GM23338 (cell line): ENCODE measurements at regions not wholly inside any gene's neighbourhood (a gene's known extent, or its start where the extent isn't known, plus 50 kb on each side); places are given as distances from the start of the nearest gene placed in this dataset.

ENCODE experiments used
- ATAC-seq: fragments of 200-7000 bp; cut with Tn5 transposase; 3 replicates; pipeline ENCODE4 v1.9.1; 2020
- DNase-seq: peaks from one replicate; pipeline ENCODE4 v3.0.0-alpha.2; 2015; ENCODE audit warnings: low spot score
- H2AFZ ChIP-seq: fragments of 200-600 bp; sonication (generic); 2 replicates; pipeline ENCODE4 v1.8.0; 2016; ENCODE audit warnings: antibody characterized with exemption, mild to moderate bottlenecking, moderate library complexity
- H3F3A ChIP-seq: fragments of 200-600 bp; sonication (generic); replicated peaks from 2 replicates; pipeline ENCODE4 v1.8.0; 2017; ENCODE audit warnings: antibody characterized with exemption, mixed run types, low read depth
- H3K27ac ChIP-seq: fragments of 200-600 bp; sonication (generic); 2 replicates; pipeline ENCODE4 v1.6.1; 2016; ENCODE audit warnings: low read depth
- H3K27me3 ChIP-seq: fragments of 200-600 bp; sonication (generic); 2 replicates; pipeline ENCODE4 v1.8.0; 2016; ENCODE audit warnings: mild to moderate bottlenecking, mixed run types, moderate library complexity; ENCODE audit not compliant: insufficient read depth
- H3K36me3 ChIP-seq: fragments of 200-600 bp; sonication (generic); 2 replicates; pipeline ENCODE4 v1.8.0; 2016; ENCODE audit warnings: mild to moderate bottlenecking; ENCODE audit not compliant: insufficient read depth
- H3K4me1 ChIP-seq: fragments of 200-600 bp; sonication (generic); 2 replicates; pipeline ENCODE4 v1.8.0; 2016; ENCODE audit warnings: mild to moderate bottlenecking, moderate library complexity; ENCODE audit not compliant: insufficient read depth
- H3K4me2 ChIP-seq: fragments of 200-600 bp; sonication (generic); 2 replicates; pipeline ENCODE4 v1.7.1; 2017; ENCODE audit warnings: mixed run types
- H3K4me3 ChIP-seq: fragments of 200-600 bp; sonication (generic); 2 replicates; pipeline ENCODE4 v1.6.1; 2016; ENCODE audit warnings: mixed run types
- H3K79me2 ChIP-seq: fragments of 200-600 bp; sonication (generic); replicated peaks from 2 replicates; pipeline ENCODE4 v1.8.0; 2017; ENCODE audit warnings: mild to moderate bottlenecking; ENCODE audit not compliant: insufficient read depth
- H3K9me2 ChIP-seq: fragments of 200-600 bp; sonication (generic); 2 replicates; pipeline ENCODE4 v1.8.0; 2017; ENCODE audit not compliant: insufficient read depth
- H4K20me1 ChIP-seq: fragments of 200-600 bp; sonication (generic); replicated peaks from 2 replicates; pipeline ENCODE4 v1.8.0; 2017; ENCODE audit warnings: mild to moderate bottlenecking; ENCODE audit not compliant: insufficient read depth
- H3K27ac Mint-ChIP-seq: 2 replicates; pipeline ENCODE4 v1.8.0; 2020; ENCODE audit warnings: inconsistent platforms, mild to moderate bottlenecking, moderate library complexity, mixed read lengths
- H3K27me3 Mint-ChIP-seq: 3 replicates; pipeline ENCODE4 v1.8.0; 2022; ENCODE audit warnings: low read depth, mild to moderate bottlenecking, moderate library complexity, mixed read lengths, inconsistent platforms; ENCODE audit not compliant: insufficient read depth, poor library complexity
- H3K36me3 Mint-ChIP-seq: 3 replicates; pipeline ENCODE4 v1.8.0; 2021; ENCODE audit warnings: low read depth, mild to moderate bottlenecking, inconsistent platforms, moderate library complexity, mixed read lengths
- H3K4me1 Mint-ChIP-seq: 3 replicates; pipeline ENCODE4 v1.8.0; 2020; ENCODE audit warnings: mild to moderate bottlenecking, inconsistent platforms, mixed read lengths
- H3K4me3 Mint-ChIP-seq: 3 replicates; pipeline ENCODE4 v1.8.0; 2021; ENCODE audit warnings: moderate library complexity, mild to moderate bottlenecking, inconsistent platforms, mixed read lengths
- H3K9me3 Mint-ChIP-seq: 3 replicates; pipeline ENCODE4 v1.8.0; 2020; ENCODE audit warnings: moderate library complexity, mild to moderate bottlenecking, inconsistent platforms, mixed read lengths
- EZH2phosphoT487 ChIP-seq: fragments of 200-600 bp; sonication (generic); IDR thresholded peaks from one replicate; pipeline ENCODE4 v1.8.1; 2018; ENCODE audit warnings: antibody characterized with exemption; ENCODE audit not compliant: unreplicated experiment
- STAT1 ChIP-seq: IDR thresholded peaks from one replicate; pipeline ENCODE4 v1.6.1; 2016; ENCODE audit warnings: antibody characterized with exemption; ENCODE audit not compliant: unreplicated experiment
- ZNF331 ChIP-seq: fragments of 250-450 bp; sonication (Bioruptor Pico); IDR thresholded peaks from 2 replicates; pipeline ENCODE4 v1.5.0; 2020; ENCODE audit warnings: low read depth, mild to moderate bottlenecking, moderate library complexity
- TF ChIP-seq, protein P1 (sequence below): IDR thresholded peaks from one replicate; pipeline ENCODE4 v1.6.1; 2018; ENCODE audit warnings: antibody characterized with exemption; ENCODE audit not compliant: unreplicated experiment
- TF ChIP-seq, protein P2 (sequence below): fragments of 250-450 bp; sonication (Bioruptor Pico); IDR thresholded peaks from 2 replicates; pipeline ENCODE4 v1.5.0; 2020; ENCODE audit warnings: mild to moderate bottlenecking, moderate library complexity

DNA sequence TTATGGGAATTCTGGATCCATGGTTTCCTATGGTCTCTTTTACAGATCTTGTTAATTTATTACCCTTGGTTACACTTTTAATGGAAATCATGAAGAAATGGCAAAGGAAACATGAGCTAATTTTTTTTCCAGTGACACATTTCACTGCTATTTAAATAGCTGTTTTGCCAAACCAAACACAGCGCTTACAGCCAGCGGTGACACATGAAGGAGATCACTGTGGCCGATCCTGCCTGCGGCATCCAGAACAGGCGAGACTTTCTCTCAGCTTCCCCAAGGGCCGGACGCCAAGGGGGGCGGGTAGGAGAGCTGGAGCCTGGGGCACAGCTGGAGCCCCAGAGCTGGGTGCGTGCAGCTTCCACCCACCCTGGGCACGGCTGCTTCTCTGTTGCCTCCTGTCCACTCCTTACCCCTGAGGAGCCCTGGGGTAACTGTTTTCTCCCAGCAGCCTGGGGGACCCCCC lies 81.4 kb upstream of the PKDCC start (continued):
- no peak for TF ChIP-seq ZNF331 (CRISPR knock-in tag)
- TF ChIP-seq, protein P1, sequence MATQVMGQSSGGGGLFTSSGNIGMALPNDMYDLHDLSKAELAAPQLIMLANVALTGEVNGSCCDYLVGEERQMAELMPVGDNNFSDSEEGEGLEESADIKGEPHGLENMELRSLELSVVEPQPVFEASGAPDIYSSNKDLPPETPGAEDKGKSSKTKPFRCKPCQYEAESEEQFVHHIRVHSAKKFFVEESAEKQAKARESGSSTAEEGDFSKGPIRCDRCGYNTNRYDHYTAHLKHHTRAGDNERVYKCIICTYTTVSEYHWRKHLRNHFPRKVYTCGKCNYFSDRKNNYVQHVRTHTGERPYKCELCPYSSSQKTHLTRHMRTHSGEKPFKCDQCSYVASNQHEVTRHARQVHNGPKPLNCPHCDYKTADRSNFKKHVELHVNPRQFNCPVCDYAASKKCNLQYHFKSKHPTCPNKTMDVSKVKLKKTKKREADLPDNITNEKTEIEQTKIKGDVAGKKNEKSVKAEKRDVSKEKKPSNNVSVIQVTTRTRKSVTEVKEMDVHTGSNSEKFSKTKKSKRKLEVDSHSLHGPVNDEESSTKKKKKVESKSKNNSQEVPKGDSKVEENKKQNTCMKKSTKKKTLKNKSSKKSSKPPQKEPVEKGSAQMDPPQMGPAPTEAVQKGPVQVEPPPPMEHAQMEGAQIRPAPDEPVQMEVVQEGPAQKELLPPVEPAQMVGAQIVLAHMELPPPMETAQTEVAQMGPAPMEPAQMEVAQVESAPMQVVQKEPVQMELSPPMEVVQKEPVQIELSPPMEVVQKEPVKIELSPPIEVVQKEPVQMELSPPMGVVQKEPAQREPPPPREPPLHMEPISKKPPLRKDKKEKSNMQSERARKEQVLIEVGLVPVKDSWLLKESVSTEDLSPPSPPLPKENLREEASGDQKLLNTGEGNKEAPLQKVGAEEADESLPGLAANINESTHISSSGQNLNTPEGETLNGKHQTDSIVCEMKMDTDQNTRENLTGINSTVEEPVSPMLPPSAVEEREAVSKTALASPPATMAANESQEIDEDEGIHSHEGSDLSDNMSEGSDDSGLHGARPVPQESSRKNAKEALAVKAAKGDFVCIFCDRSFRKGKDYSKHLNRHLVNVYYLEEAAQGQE = no peak

DNA sequence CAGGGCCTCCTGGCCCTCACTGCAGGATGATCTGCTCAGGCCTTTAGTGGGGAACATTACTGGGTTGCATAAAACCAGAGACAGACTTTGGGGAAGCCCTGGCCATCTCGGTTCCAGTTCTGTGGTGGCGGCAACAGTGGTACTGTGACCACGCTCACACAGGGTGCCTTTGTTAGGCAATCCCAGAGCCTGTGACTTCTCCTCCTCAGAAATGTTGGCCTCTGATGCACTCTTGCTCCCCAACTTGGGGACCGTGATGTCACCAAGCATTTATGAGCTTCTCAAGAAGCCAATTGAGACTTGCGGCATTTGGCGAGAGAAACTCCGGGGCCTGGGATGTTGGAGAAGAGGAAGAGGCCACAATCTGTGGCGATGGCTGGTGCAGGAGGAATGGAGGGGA lies 80.9 kb upstream of the PKDCC start:
- H2AFZ ChIP-seq = no peak overlapping the region
- Mint-ChIP-seq H3K36me3 (no peaks in the 10 kb centered on the region), H3K4me1 (peaks cover 53% of the 10 kb centered on the region), H3K9me3 (no peaks in the 10 kb centered on the region; the same call in 2 of the 3 replicates), H3K27me3 (peaks cover 11% of the 10 kb centered on the region), H3K4me3 (no peak overlapping the region), H3K27ac (no peak overlapping the region)
- H3F3A ChIP-seq = no peaks in the 10 kb centered on the region
- no peaks in the 10 kb centered on the region for H4K20me1 ChIP-seq
- no peaks in the 10 kb centered on the region for H3K9me2 ChIP-seq
- H3K27ac ChIP-seq = no peak overlapping the region
- no peak for ATAC-seq
- H3K4me1 ChIP-seq = peaks cover 32% of the 10 kb centered on the region
- no peaks in the 10 kb centered on the region for H3K79me2 ChIP-seq
- no peak overlapping the region for H3K4me3 ChIP-seq
- DNase-seq = no peak
- TF ChIP-seq, protein P2, sequence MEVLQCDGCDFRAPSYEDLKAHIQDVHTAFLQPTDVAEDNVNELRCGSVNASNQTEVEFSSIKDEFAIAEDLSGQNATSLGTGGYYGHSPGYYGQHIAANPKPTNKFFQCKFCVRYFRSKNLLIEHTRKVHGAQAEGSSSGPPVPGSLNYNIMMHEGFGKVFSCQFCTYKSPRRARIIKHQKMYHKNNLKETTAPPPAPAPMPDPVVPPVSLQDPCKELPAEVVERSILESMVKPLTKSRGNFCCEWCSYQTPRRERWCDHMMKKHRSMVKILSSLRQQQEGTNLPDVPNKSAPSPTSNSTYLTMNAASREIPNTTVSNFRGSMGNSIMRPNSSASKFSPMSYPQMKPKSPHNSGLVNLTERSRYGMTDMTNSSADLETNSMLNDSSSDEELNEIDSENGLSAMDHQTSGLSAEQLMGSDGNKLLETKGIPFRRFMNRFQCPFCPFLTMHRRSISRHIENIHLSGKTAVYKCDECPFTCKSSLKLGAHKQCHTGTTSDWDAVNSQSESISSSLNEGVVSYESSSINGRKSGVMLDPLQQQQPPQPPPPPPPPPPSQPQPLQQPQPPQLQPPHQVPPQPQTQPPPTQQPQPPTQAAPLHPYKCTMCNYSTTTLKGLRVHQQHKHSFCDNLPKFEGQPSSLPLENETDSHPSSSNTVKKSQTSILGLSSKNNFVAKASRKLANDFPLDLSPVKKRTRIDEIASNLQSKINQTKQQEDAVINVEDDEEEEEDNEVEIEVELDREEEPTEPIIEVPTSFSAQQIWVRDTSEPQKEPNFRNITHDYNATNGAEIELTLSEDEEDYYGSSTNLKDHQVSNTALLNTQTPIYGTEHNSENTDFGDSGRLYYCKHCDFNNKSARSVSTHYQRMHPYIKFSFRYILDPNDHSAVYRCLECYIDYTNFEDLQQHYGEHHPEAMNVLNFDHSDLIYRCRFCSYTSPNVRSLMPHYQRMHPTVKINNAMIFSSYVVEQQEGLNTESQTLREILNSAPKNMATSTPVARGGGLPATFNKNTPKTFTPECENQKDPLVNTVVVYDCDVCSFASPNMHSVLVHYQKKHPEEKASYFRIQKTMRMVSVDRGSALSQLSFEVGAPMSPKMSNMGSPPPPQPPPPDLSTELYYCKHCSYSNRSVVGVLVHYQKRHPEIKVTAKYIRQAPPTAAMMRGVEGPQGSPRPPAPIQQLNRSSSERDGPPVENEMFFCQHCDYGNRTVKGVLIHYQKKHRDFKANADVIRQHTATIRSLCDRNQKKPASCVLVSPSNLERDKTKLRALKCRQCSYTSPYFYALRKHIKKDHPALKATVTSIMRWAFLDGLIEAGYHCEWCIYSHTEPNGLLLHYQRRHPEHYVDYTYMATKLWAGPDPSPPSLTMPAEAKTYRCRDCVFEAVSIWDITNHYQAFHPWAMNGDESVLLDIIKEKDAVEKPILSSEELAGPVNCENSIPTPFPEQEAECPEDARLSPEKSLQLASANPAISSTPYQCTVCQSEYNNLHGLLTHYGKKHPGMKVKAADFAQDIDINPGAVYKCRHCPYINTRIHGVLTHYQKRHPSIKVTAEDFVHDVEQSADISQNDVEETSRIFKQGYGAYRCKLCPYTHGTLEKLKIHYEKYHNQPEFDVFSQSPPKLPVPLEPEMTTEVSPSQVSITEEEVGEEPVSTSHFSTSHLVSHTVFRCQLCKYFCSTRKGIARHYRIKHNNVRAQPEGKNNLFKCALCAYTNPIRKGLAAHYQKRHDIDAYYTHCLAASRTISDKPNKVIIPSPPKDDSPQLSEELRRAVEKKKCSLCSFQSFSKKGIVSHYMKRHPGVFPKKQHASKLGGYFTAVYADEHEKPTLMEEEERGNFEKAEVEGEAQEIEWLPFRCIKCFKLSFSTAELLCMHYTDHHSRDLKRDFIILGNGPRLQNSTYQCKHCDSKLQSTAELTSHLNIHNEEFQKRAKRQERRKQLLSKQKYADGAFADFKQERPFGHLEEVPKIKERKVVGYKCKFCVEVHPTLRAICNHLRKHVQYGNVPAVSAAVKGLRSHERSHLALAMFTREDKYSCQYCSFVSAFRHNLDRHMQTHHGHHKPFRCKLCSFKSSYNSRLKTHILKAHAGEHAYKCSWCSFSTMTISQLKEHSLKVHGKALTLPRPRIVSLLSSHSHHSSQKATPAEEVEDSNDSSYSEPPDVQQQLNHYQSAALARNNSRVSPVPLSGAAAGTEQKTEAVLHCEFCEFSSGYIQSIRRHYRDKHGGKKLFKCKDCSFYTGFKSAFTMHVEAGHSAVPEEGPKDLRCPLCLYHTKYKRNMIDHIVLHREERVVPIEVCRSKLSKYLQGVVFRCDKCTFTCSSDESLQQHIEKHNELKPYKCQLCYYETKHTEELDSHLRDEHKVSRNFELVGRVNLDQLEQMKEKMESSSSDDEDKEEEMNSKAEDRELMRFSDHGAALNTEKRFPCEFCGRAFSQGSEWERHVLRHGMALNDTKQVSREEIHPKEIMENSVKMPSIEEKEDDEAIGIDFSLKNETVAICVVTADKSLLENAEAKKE (CRISPR knock-in tag) = no peak
- TF ChIP-seq STAT1 = no peak
- TF ChIP-seq EZH2phosphoT487 = no peak
- H3K27me3 ChIP-seq = no peaks in the 10 kb centered on the region
- no peak overlapping the region for H3K4me2 ChIP-seq
- no peaks in the 10 kb centered on the region for H3K36me3 ChIP-seq
